NOMO-1 treated with DMSO at 0.1 percent for 48 hours (cell line): ENCODE measurements at regions not wholly inside any gene's neighbourhood (a gene's known extent, or its start where the extent isn't known, plus 50 kb on each side); places are given as distances from the start of the nearest gene placed in this dataset.

Experiments
- DNase-seq: peaks from one replicate; lab custom pipeline; 2025; ENCODE audit not compliant: unreplicated experiment; lab: John Stamatoyannopoulos, UW

- DNase-seq: no peak
These were observed 185.5 kb downstream of the SCP2D1 start for GRCh38 chr20:18999086-18999485.

- no peak for DNase-seq
These were observed 186.5 kb downstream of the SCP2D1 start for GRCh38 chr20:19000078-19000477.

GRCh38 chr20:19001177-19001576 is 187.6 kb downstream of the SCP2D1 start:
- no peak for DNase-seq

- DNase-seq: no peak
These were observed 190.1 kb downstream of the SCP2D1 start for GRCh38 chr20:19003366-19004336.

GRCh38 chr20:19004975-19005374 is 191.4 kb downstream of the SCP2D1 start:
- DNase-seq: no peak

GRCh38 chr20:19008497-19008896 is 194.9 kb downstream of the SCP2D1 start:
- peak; percentile 52 for DNase-seq

- DNase-seq: peak; percentile 80
These were observed 195.6 kb downstream of the SCP2D1 start for GRCh38 chr20:19009081-19009688.

GRCh38 chr20:19012676-19013075 is 199.1 kb downstream of the SCP2D1 start:
- peak; percentile 81 for DNase-seq

- no peak for DNase-seq
These were observed 198.5 kb upstream of the SLC24A3 start for GRCh38 chr20:19013907-19014306.

- peak; percentile 75 for DNase-seq
These were observed 196.9 kb upstream of the SLC24A3 start for GRCh38 chr20:19015351-19016139.

- no peak for DNase-seq
These were observed 196.3 kb upstream of the SLC24A3 start for GRCh38 chr20:19016140-19016497.

DNA sequence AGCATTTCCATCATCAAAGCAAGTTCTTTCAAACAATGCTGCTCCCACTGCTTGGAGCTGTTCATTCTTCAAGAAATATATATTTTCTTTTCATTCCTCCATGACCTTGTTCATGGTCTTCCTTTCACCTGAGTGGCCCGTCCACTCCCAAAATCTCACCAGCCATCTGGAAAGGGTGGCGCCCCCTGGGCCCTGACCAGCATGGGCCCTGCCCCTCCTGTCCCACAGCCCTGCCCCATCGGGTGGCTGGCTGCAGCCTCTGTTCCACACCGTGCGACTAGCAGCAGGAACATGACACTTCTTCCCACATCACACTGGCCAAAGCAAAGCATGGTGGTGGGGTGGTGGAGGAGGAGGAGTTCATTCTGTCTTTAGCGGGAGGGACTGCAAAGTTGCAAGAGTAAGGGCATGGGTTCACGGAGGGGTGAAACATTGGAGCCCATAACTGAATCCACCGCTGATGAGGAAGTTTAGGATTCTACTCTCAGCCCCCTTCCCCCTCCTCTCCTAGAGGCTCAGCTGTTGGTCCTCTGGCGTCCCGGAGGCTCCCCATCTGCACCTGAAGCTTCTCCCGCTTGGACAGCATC is 195.2 kb upstream of the SLC24A3 start:
- DNase-seq: no peak

- no peak for DNase-seq
These were observed 193.6 kb upstream of the SLC24A3 start for GRCh38 chr20:19018881-19019280.

DNA sequence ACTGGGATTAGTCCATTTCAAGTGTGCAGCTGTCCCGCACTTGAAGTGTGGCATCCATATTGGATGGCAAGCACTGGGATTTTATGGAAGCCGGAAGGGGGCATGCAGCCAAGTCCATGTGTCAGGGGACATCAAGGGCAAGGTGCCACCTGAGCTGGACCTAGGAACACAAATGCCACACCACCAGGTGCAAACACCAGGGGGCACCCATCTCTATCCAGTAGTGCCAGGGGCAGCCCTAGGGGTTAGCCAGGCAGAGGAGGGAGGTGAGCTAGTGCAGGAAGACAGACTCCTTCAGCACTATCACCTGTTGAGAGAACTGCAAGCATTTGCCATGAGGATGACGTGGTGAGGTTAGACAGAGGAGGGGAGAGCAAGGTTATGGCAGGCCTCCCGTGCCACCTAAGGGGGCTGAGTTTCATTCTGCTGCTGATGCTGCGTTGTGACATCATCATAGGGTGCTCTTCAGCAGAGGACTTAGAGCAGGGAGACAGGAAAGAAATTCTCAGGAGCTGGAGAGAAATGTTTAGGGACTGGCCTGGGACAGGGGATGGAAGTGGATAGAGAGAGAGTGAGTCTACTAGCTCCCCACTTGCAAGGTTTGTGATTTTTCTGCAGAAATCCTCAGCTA is 192.6 kb upstream of the SLC24A3 start:
- no peak for DNase-seq

DNA sequence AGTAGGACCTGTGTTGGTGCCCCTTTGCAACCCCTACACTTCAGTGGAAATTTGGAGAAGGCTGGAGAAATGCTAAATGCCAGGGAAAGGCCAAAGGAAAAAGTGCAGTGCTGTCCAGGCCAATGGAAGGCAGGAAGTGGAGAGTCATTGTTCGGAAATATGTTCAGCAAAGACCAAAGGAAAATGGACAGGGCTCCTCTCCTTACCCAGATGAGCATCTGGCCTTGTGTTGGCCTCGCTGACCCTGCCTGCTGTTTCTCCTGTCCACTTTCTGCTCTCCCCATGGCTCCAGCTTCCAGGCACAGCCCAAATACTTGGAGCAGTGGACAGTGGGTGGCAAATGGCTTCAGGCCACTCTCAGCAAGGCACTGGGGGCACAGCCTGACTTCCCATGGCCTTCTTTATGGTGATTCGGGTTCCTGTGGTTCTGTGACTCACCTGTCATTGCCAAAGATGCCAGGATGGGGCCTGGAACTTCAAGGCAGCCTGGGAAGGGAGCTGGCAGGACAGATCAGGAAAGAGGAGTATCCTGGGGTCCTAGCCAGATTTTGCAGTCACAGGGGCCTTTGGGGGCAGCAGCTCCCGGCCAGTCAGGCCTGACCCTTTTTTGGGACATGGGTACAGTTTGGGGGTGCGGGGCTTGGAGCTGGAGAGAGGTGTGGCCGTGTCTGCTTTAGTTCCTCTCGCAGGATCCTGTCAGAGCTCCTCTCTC is 190.9 kb upstream of the SLC24A3 start:
- no peak for DNase-seq

- no peak for DNase-seq
These were observed 190.3 kb upstream of the SLC24A3 start for GRCh38 chr20:19022118-19022575.

DNA sequence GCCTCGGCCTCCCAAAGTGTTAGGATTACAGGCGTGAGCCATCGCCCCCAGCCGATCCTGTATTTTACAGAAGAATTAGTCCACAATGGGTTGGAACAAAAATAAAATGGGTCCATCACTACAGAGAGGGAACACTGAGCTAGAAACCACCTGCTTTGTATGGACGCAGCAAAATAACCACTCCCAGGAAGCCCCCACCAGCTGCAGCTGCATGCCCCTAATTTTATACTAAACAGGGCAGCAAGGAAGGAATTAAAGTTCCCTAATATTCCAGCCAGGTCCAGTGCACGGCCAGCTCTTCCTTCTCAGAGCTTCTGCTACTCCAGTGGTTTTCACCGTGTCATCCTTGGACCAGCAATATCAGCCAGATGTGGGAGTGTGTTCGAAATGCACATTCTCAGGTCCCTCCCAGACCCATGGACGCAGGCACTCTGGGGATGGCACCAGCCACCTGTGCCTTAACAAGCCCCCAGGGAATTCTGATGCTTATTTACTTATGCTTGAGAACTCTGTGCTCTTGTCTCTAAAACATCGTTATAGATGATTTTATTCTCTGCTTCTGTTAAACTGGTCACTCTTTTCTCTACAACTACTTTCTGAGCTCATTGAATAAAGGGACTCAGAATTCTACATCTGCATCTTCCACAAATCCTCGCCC is 189.5 kb upstream of the SLC24A3 start:
- DNase-seq: no peak

- DNase-seq: no peak
These were observed 188.0 kb upstream of the SLC24A3 start for GRCh38 chr20:19024296-19025035.
